HL-60 (cell line): ENCODE measurements at regions not wholly inside any gene's neighbourhood (a gene's known extent, or its start where the extent isn't known, plus 50 kb on each side); places are given as distances from the start of the nearest gene placed in this dataset.

Experiments
- DNase-seq, 2 experiments: peaks; one replicate each; pipeline ENCODE4 v3.0.0-alpha.2; 2010 to 2020; ENCODE audit warnings: low read depth in 1 of 2, low spot score in 1 of 2
- H3K27ac ChIP-seq: fragments of 250-450 bp; sonication (Bioruptor Pico); replicated peaks from 2 replicates; pipeline ENCODE4 v1.5.1; 2020; ENCODE audit warnings: mild to moderate bottlenecking, moderate library complexity
- H3K27me3 ChIP-seq: fragments of 250-450 bp; sonication (Bioruptor Pico); 2 replicates; pipeline ENCODE4 v1.5.1; 2021; ENCODE audit warnings: mild to moderate bottlenecking, moderate library complexity; ENCODE audit not compliant: insufficient read depth, poor library complexity, severe bottlenecking
- H3K4me3 ChIP-seq: replicated peaks from 2 replicates; pipeline ENCODE4 v1.5.1; 2011; ENCODE audit warnings: mild to moderate bottlenecking, control low read depth, low read length; ENCODE audit not compliant: insufficient read depth
- CTCF ChIP-seq: IDR thresholded peaks from one replicate; pipeline ENCODE4 v1.5.1; 2011; ENCODE audit warnings: low read length, control low read depth, inconsistent platforms; ENCODE audit not compliant: insufficient read depth
- GABPA ChIP-seq: IDR thresholded peaks from 2 replicates; pipeline ENCODE4 v1.6.1; 2012; ENCODE audit warnings: low read depth
- POLR2AphosphoS5 ChIP-seq: IDR thresholded peaks from 2 replicates; pipeline ENCODE4 v1.6.1; 2012; ENCODE audit warnings: low read depth
- SPI1 ChIP-seq: IDR thresholded peaks from 2 replicates; pipeline ENCODE4 v1.6.1; 2012; ENCODE audit warnings: low read depth, mild to moderate bottlenecking, borderline replicate concordance
- TF ChIP-seq, protein P1 (sequence below): IDR thresholded peaks from 2 replicates; pipeline ENCODE4 v1.6.1; 2012; ENCODE audit warnings: low read depth; ENCODE audit not compliant: insufficient replicate concordance

DNA sequence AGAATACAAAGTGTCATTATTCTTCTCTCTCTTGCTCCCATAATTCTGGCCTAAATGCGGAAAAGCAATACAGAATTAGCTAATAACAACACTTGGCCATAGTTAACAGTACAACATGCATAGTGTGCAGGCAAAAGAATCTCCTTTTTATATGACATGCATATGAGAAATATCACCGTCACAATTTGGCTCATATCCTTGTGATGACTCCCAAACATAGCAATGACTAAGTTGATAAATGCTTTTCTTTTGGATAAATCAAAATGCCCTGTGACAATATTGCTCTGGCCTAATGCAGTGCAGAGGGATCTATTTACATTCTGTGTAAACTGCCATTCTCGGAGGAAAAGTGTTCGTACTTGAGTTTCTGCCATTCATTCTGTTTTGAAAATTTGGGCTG is 121.9 kb upstream of the GHR start:
- DNase-seq = no peak
- Histone ChIP-seq H3K4me3 (no peak overlapping the region), H3K27ac (no peak overlapping the region), H3K27me3 (no peaks in the 10 kb centered on the region)
- TF ChIP-seq GABPA (no peak), CTCF (no peak), SPI1 (no peak), POLR2AphosphoS5 (no peak)
- TF ChIP-seq, protein P1, sequence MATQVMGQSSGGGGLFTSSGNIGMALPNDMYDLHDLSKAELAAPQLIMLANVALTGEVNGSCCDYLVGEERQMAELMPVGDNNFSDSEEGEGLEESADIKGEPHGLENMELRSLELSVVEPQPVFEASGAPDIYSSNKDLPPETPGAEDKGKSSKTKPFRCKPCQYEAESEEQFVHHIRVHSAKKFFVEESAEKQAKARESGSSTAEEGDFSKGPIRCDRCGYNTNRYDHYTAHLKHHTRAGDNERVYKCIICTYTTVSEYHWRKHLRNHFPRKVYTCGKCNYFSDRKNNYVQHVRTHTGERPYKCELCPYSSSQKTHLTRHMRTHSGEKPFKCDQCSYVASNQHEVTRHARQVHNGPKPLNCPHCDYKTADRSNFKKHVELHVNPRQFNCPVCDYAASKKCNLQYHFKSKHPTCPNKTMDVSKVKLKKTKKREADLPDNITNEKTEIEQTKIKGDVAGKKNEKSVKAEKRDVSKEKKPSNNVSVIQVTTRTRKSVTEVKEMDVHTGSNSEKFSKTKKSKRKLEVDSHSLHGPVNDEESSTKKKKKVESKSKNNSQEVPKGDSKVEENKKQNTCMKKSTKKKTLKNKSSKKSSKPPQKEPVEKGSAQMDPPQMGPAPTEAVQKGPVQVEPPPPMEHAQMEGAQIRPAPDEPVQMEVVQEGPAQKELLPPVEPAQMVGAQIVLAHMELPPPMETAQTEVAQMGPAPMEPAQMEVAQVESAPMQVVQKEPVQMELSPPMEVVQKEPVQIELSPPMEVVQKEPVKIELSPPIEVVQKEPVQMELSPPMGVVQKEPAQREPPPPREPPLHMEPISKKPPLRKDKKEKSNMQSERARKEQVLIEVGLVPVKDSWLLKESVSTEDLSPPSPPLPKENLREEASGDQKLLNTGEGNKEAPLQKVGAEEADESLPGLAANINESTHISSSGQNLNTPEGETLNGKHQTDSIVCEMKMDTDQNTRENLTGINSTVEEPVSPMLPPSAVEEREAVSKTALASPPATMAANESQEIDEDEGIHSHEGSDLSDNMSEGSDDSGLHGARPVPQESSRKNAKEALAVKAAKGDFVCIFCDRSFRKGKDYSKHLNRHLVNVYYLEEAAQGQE = no peak

- DNase-seq = no peak
- Histone ChIP-seq H3K27ac (no peak overlapping the region), H3K4me3 (no peak overlapping the region), H3K27me3 (no peaks in the 10 kb centered on the region)
- TF ChIP-seq SPI1 (no peak), POLR2AphosphoS5 (no peak), GABPA (no peak), CTCF (no peak)
- TF ChIP-seq, protein P1 = no peak
Measured at GRCh38 chr5:42302186-42302585, 121.1 kb upstream of the GHR start.

DNA sequence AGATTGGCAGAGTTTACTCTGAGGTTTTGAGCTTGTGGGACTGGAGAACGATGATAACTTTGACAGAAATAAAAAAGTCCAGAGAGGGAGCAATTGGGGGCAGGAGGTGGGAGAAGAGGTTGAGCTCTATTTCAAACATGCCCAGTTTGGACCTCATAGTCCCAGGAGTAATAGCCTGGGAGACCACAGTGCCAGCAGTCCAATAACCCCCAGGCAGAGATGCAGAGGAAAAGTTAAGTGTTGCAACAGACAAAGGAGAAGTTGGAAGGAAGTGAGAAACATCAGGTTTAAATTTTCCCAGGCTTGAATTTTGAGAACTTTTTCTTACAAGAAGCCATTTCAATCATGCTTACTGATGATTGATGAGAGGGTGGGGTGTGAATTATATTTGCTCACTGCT is 117.0 kb upstream of the GHR start:
- no peaks in the 10 kb centered on the region for H3K27me3 ChIP-seq
- H3K4me3 ChIP-seq = no peak overlapping the region
- DNase-seq = no peak
- no peak overlapping the region for H3K27ac ChIP-seq
- TF ChIP-seq, protein P1 = no peak
- no peak for TF ChIP-seq SPI1

GRCh38 chr5:42309865-42310264 is 113.4 kb upstream of the GHR start:
- no peak for DNase-seq
- no peaks in the 10 kb centered on the region for H3K27me3 ChIP-seq
- H3K27ac ChIP-seq = no peak overlapping the region
- no peak overlapping the region for H3K4me3 ChIP-seq
- no peak for TF ChIP-seq GABPA
- no peak for TF ChIP-seq CTCF
- TF ChIP-seq, protein P1 = no peak
- TF ChIP-seq POLR2AphosphoS5 = no peak
- TF ChIP-seq SPI1 = no peak
